ENCODE measurements at regions not wholly inside any gene's neighbourhood (a gene's known extent, or its start where the extent isn't known, plus 50 kb on each side); places are given as distances from the start of the nearest gene placed in this dataset.
"Not testable (repeated sequence)": the region's sequence is repeated elsewhere in the genome, so short reads cannot be mapped to it uniquely, and the experiment has no call there.

- DNase-seq (ENCODE audit: unreplicated experiment), result no peak
- TF ChIP-seq CTCF (IDR thresholded peaks at IDR 0.05; ENCODE audit: unreplicated experiment), result no peak
- Mint-ChIP-seq H3K36me3 (ENCODE audit: insufficient read depth, unreplicated experiment) (no peaks in the 10 kb centered on the region), H3K27ac (ENCODE audit: low read depth, unreplicated experiment) (no peak overlapping the region), H3K27me3 (ENCODE audit: insufficient read depth, unreplicated experiment) (no peaks in the 10 kb centered on the region), H3K9me3 (ENCODE audit: unreplicated experiment) (peaks cover 5% of the 10 kb centered on the region), H3K4me3 (ENCODE audit: unreplicated experiment) (no peak overlapping the region), H3K4me1 (ENCODE audit: insufficient read depth, unreplicated experiment) (no peaks in the 10 kb centered on the region)
- intact Hi-C loops (cut with micrococcal nuclease), result no loop called here
- no TSS peak for BruUV-seq (replicated peaks)
- ChIA-PET POLR2A (no interaction called here), CTCF (interaction anchor here (0.7 kb wide), 1 partner anchor 291 kb away, joined by 3 read pairs; no protein-coding TSS in a partner anchor)
Measured at GRCh38 chr2:2586068-2586776, 255.1 kb upstream of the MYT1L start.

- DNase-seq (ENCODE audit: unreplicated experiment), result no peak
- no peaks in the 10 kb centered on the region for H3K27me3 Mint-ChIP-seq (ENCODE audit: insufficient read depth, unreplicated experiment)
- intact Hi-C loops (cut with micrococcal nuclease), result no loop called here
- no peak overlapping the region for H3K27ac Mint-ChIP-seq (ENCODE audit: low read depth, unreplicated experiment)
- ChIA-PET CTCF (no interaction called here), POLR2A (interaction anchor here (0.6 kb wide), 1 partner anchor 22 kb away, joined by 3 read pairs; no protein-coding TSS in a partner anchor)
- H3K36me3 Mint-ChIP-seq (ENCODE audit: insufficient read depth, unreplicated experiment), result no peaks in the 10 kb centered on the region
- TF ChIP-seq CTCF (IDR thresholded peaks at IDR 0.05; ENCODE audit: unreplicated experiment), result no peak
- no peaks in the 10 kb centered on the region for H3K4me1 Mint-ChIP-seq (ENCODE audit: insufficient read depth, unreplicated experiment)
- peaks cover 17% of the 10 kb centered on the region for H3K9me3 Mint-ChIP-seq (ENCODE audit: unreplicated experiment)
- BruUV-seq (replicated peaks), result no TSS peak
- no peak overlapping the region for H3K4me3 Mint-ChIP-seq (ENCODE audit: unreplicated experiment)
Measured at GRCh38 chr2:2582998-2583545, 252.0 kb upstream of the MYT1L start.

- H3K9me3 Mint-ChIP-seq (ENCODE audit: unreplicated experiment), result peaks cover 17% of the 10 kb centered on the region
- ChIA-PET CTCF (interaction anchor here (0.5 kb wide), 1 partner anchor 14 kb away, joined by 4 read pairs; no protein-coding TSS in a partner anchor), POLR2A (no interaction called here)
- H3K4me1 Mint-ChIP-seq (ENCODE audit: insufficient read depth, unreplicated experiment), result no peaks in the 10 kb centered on the region
- no peak overlapping the region for H3K4me3 Mint-ChIP-seq (ENCODE audit: unreplicated experiment)
- H3K27me3 Mint-ChIP-seq (ENCODE audit: insufficient read depth, unreplicated experiment), result no peaks in the 10 kb centered on the region
- H3K36me3 Mint-ChIP-seq (ENCODE audit: insufficient read depth, unreplicated experiment), result no peaks in the 10 kb centered on the region
- intact Hi-C loops (cut with micrococcal nuclease), result no loop called here
- no peak for DNase-seq (ENCODE audit: unreplicated experiment)
- BruUV-seq (replicated peaks), result no TSS peak
- no peak overlapping the region for H3K27ac Mint-ChIP-seq (ENCODE audit: low read depth, unreplicated experiment)
- no peak for TF ChIP-seq CTCF (IDR thresholded peaks at IDR 0.05; ENCODE audit: unreplicated experiment)
Measured at GRCh38 chr2:2581331-2582159, 250.5 kb upstream of the MYT1L start.

- H3K27ac Mint-ChIP-seq (ENCODE audit: low read depth, unreplicated experiment); H3K4me1 Mint-ChIP-seq (ENCODE audit: insufficient read depth, unreplicated experiment); intact Hi-C loops (cut with micrococcal nuclease); BruUV-seq (replicated peaks); H3K36me3 Mint-ChIP-seq (ENCODE audit: insufficient read depth, unreplicated experiment); CTCF ChIA-PET; DNase-seq (ENCODE audit: unreplicated experiment); H3K4me3 Mint-ChIP-seq (ENCODE audit: unreplicated experiment); H3K27me3 Mint-ChIP-seq (ENCODE audit: insufficient read depth, unreplicated experiment); POLR2A ChIA-PET: not testable (repeated sequence)
- H3K9me3 Mint-ChIP-seq (ENCODE audit: unreplicated experiment), result peaks cover 17% of the 10 kb centered on the region
Measured at GRCh38 chr2:2580841-2581240, 249.8 kb upstream of the MYT1L start.

Data from MCF 10A (cell line).